Fibroblast of lung (primary cell): ENCODE measurements at regions not wholly inside any gene's neighbourhood (a gene's known extent, or its start where the extent isn't known, plus 50 kb on each side); places are given as distances from the start of the nearest gene placed in this dataset.
A peak's percentile ranks its signal among the peaks of the same experiment; 100 is the strongest.

Source experiments
- DNase-seq, 2 donors: peaks; one replicate each; pipeline versions ENCODE4 v3.0.0 to v3.0.0-alpha.2; 2010; ENCODE audit warnings: low read depth in 2 of 2
- H2AFZ ChIP-seq: 2 replicates; pipeline ENCODE4 v1.5.1; 2012; ENCODE audit warnings: low read length, control low read depth, inconsistent platforms
- H3K27ac ChIP-seq: 2 replicates; pipeline ENCODE4 v1.5.1; 2011; ENCODE audit warnings: low read length, control low read depth; ENCODE audit not compliant: insufficient read depth
- H3K27me3 ChIP-seq: 2 replicates; pipeline ENCODE4 v1.5.1; 2011; ENCODE audit warnings: mild to moderate bottlenecking, low read length; ENCODE audit not compliant: control insufficient read depth, insufficient read depth
- H3K36me3 ChIP-seq: 2 replicates; pipeline ENCODE4 v1.5.1; 2011; ENCODE audit warnings: low read length; ENCODE audit not compliant: control insufficient read depth, insufficient read depth
- H3K4me1 ChIP-seq: 2 replicates; pipeline ENCODE4 v1.5.1; 2011; ENCODE audit warnings: low read length; ENCODE audit not compliant: control insufficient read depth, insufficient read depth; ENCODE audit errors: extremely low read depth
- H3K4me2 ChIP-seq: 2 replicates; pipeline ENCODE4 v1.5.1; 2011; ENCODE audit warnings: low read length, control low read depth; ENCODE audit not compliant: insufficient read depth; ENCODE audit errors: extremely low read depth
- H3K4me3 ChIP-seq, 4 experiments: fragments of 200-600 bp in 1 of 4; sonication (generic) in 1 of 4; replicated peaks in 1 of 4; 2 replicates each; pipeline ENCODE4 v1.5.1; 2011 to 2016; ENCODE audit warnings: low read length in 4 of 4, low read depth in 3 of 4, mild to moderate bottlenecking in 3 of 4, control low read depth in 2 of 4, inconsistent platforms in 1 of 4, mixed read lengths in 1 of 4; ENCODE audit not compliant: insufficient read depth in 1 of 4; ENCODE audit errors: control extremely low read depth in 1 of 4
- H3K79me2 ChIP-seq: 2 replicates; pipeline ENCODE4 v1.5.1; 2012; ENCODE audit warnings: mild to moderate bottlenecking, low read length, inconsistent platforms; ENCODE audit not compliant: control insufficient read depth, insufficient read depth
- H3K9ac ChIP-seq: 2 replicates; pipeline ENCODE4 v1.5.1; 2011; ENCODE audit warnings: mild to moderate bottlenecking, low read length, control low read depth; ENCODE audit not compliant: insufficient read depth
- H3K9me3 ChIP-seq: 2 replicates; pipeline ENCODE4 v1.5.1; 2012; ENCODE audit warnings: low read depth, low read length; ENCODE audit not compliant: control insufficient read depth, insufficient read depth
- H4K20me1 ChIP-seq: 2 replicates; pipeline ENCODE4 v1.5.1; 2011; ENCODE audit warnings: low read length; ENCODE audit not compliant: control insufficient read depth, insufficient read depth; ENCODE audit errors: extremely low read depth
- EZH2 ChIP-seq: IDR thresholded peaks from 2 replicates; pipeline ENCODE4 v1.5.1; 2012; ENCODE audit warnings: low read length, control low read depth, mild to moderate bottlenecking; ENCODE audit errors: missing control alignments
- TF ChIP-seq, protein P1 (sequence below), 2 donors: IDR thresholded peaks in 1 of 2; conservative IDR thresholded peaks in 1 of 2; 1 replicate in 1 of 2; 2 replicates in 1 of 2; pipeline ENCODE4 v1.5.1; 2011 to 2012; ENCODE audit warnings: low read length in 2 of 2, control low read depth in 1 of 2, inconsistent platforms in 1 of 2, low read depth in 1 of 2, mild to moderate bottlenecking in 1 of 2

DNA sequence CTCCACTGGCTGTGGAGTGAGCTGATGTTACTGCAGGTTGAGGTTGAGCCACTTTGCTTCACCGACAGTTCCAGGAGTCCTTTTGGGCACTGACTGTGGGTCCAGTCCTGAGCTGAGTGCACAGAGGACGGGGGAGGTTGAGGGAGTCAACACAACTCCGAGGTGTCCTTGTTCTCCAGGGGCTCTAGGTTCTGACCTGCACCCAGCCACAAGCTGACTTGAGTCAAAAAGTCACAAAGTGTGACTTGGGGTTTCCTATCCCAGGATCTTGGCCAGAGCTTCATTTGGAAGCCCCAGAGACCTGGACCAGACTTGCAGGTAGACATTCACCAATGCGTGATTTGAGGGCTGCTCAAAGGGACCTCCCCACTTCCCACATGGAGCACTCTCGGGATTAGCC lies 95.0 kb downstream of the FAM43A start:
- Histone ChIP-seq H4K20me1 (no peaks in the 10 kb centered on the region), H3K4me3 (no peak overlapping the region), H3K79me2 (no peaks in the 10 kb centered on the region), H3K27me3 (peaks cover 4% of the 10 kb centered on the region), H3K4me2 (no peak overlapping the region), H3K9ac (no peak overlapping the region), H3K27ac (no peak overlapping the region), H3K4me1 (no peaks in the 10 kb centered on the region), H3K9me3 (no peaks in the 10 kb centered on the region), H3K36me3 (no peaks in the 10 kb centered on the region), H2AFZ (no peak overlapping the region)
- no peak for DNase-seq
- TF ChIP-seq EZH2: no peak
- TF ChIP-seq, protein P1, sequence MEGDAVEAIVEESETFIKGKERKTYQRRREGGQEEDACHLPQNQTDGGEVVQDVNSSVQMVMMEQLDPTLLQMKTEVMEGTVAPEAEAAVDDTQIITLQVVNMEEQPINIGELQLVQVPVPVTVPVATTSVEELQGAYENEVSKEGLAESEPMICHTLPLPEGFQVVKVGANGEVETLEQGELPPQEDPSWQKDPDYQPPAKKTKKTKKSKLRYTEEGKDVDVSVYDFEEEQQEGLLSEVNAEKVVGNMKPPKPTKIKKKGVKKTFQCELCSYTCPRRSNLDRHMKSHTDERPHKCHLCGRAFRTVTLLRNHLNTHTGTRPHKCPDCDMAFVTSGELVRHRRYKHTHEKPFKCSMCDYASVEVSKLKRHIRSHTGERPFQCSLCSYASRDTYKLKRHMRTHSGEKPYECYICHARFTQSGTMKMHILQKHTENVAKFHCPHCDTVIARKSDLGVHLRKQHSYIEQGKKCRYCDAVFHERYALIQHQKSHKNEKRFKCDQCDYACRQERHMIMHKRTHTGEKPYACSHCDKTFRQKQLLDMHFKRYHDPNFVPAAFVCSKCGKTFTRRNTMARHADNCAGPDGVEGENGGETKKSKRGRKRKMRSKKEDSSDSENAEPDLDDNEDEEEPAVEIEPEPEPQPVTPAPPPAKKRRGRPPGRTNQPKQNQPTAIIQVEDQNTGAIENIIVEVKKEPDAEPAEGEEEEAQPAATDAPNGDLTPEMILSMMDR (conservative IDR thresholded peaks at IDR 0.05 in 1 of 2, IDR thresholded peaks at IDR 0.05 in 1 of 2; ENCODE audit: low read depth in 1 of 2, low read length in 2 of 2): no peak

- Histone ChIP-seq H3K9ac (no peak overlapping the region), H4K20me1 (no peaks in the 10 kb centered on the region), H3K9me3 (no peaks in the 10 kb centered on the region), H3K4me2 (no peak overlapping the region), H2AFZ (no peak overlapping the region), H3K36me3 (no peaks in the 10 kb centered on the region), H3K79me2 (no peaks in the 10 kb centered on the region), H3K27me3 (peaks cover 4% of the 10 kb centered on the region), H3K4me3 (no peak overlapping the region), H3K27ac (no peak overlapping the region), H3K4me1 (no peaks in the 10 kb centered on the region)
- no peak for DNase-seq
- TF ChIP-seq, protein P1 (conservative IDR thresholded peaks at IDR 0.05 in 1 of 2, IDR thresholded peaks at IDR 0.05 in 1 of 2; ENCODE audit: low read depth in 1 of 2, low read length in 2 of 2): no peak
- TF ChIP-seq EZH2: no peak
Observed at GRCh38 chr3:194781617-194782016, 95.9 kb downstream of the FAM43A start.

DNA sequence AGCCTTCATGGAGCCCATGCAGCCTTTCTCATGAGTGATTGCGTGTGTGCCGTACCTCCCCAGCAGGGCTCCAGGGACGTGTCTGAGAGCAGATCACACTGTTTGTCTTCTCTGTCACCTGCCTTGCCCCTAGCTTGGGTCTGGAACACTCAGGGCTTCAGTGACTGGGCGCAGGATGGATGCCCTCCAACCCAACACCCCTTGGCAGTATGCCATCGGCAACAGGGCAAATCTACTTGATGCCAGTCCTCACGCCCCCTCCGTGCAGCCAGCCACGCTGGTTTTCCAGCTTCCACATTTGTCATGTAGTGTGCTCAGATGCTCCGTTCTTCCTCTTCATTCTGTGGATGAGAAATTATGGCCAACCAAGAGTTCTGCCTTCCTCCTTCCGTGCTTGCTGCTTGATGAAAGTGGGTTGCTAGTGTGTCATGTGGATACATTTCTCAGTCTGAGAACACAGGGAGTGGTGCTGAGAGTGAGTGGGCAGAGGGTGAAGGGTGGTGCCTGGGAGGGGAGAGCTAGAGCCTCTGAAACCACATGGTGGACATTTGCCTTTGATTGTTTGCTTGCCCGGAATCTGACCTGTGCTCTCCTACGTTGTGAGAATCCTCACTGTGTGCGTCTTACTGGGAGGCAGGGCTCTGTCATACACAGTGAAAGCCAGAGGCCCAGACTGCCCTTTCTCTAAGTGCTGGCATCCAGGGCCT lies 97.2 kb downstream of the FAM43A start:
- Histone ChIP-seq H3K4me1 (no peaks in the 10 kb centered on the region), H3K9me3 (no peaks in the 10 kb centered on the region), H4K20me1 (no peaks in the 10 kb centered on the region), H3K27ac (no peak overlapping the region), H3K27me3 (peaks cover 2% of the 10 kb centered on the region), H3K4me2 (no peak overlapping the region), H2AFZ (no peak overlapping the region), H3K79me2 (no peaks in the 10 kb centered on the region), H3K4me3 (no peak overlapping the region), H3K9ac (no peak overlapping the region), H3K36me3 (no peaks in the 10 kb centered on the region)
- DNase-seq: peak in 1 of 2 donors; percentile 75
- TF ChIP-seq, protein P1 (conservative IDR thresholded peaks at IDR 0.05 in 1 of 2, IDR thresholded peaks at IDR 0.05 in 1 of 2; ENCODE audit: low read depth in 1 of 2, low read length in 2 of 2): no peak
- TF ChIP-seq EZH2: no peak
